ENCODE measurements at regions not wholly inside any gene's neighbourhood (a gene's known extent, or its start where the extent isn't known, plus 50 kb on each side); places are given as distances from the start of the nearest gene placed in this dataset.

DNA sequence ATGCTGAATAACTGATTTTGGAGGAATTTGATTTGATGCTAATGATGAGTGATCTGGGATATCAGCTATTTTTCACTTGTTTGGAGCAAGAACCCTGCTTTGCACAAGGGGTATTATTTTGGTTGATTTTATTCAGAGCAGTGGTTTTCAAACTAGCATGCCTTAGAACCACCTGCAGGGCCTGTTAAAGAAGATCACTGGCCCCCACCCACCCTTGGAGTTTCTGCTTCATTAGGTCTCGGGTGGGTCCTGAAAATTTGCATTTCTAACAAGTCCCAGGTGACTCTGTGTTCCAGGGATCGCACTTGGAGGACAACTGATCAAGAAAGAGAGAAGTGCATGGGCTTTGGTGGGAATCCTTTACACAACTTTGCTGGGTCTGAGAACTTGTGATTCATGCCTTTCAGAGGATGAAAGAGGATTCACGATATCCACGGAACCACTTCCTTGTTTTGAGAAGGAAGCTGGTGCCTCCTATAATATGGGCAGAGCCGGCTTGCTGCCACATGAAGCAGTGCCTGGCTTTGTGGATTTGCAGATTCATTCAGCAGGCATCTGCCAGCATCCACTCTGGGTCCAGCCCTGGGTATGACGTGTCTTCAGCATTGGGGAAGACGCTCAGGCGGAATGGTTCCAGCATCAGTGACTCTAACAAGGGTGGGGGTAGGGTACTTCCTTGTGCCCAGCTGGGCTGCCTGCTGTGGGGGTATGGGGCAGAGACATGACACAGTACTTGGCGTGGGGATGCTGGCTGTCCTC is 106.6 kb upstream of the PITX1 start:
- TF ChIP-seq, protein P1, sequence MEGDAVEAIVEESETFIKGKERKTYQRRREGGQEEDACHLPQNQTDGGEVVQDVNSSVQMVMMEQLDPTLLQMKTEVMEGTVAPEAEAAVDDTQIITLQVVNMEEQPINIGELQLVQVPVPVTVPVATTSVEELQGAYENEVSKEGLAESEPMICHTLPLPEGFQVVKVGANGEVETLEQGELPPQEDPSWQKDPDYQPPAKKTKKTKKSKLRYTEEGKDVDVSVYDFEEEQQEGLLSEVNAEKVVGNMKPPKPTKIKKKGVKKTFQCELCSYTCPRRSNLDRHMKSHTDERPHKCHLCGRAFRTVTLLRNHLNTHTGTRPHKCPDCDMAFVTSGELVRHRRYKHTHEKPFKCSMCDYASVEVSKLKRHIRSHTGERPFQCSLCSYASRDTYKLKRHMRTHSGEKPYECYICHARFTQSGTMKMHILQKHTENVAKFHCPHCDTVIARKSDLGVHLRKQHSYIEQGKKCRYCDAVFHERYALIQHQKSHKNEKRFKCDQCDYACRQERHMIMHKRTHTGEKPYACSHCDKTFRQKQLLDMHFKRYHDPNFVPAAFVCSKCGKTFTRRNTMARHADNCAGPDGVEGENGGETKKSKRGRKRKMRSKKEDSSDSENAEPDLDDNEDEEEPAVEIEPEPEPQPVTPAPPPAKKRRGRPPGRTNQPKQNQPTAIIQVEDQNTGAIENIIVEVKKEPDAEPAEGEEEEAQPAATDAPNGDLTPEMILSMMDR (conservative IDR thresholded peaks at IDR 0.05; ENCODE audit: low read depth, low read length), result no peak
- Histone ChIP-seq H3K4me1 (ENCODE audit: low read depth, poor library complexity, severe bottlenecking) (no peaks in the 10 kb centered on the region), H2AFZ (ENCODE audit: low read depth) (no peak overlapping the region)

DNA sequence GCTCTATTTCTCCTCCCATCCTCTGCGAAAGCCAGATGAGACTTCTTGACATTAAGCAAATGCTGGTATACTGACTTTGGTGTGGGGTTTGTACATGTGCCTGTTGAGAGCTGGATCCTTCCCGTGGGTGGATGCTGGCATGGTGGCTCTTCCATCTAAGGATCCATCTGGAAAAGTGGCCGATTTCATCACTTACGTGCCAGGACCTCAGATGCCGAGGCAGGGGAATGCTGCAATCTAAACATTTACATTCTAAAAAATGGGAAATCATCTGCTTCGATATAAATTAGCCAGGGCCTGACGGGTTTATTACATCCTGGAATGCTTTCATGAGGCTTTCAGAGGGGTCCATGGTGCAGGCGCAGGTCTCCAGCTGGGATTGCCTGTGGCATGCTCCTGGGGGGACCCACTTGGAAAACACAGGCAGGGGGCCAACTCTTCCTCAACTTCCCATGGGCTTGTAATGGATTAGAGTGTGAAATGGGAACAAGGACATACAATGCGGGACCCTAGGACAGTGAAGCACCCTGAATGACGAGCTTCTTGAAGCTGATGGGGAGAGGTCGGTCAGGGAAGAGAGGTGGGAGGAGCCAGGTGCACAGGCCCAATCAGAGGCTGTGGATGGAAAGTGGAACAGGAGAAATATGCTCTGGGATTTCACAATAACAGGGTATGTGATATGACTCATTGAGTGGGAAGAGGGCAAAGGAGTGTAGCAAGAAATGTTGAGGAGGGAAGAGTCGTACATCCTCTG is 105.5 kb upstream of the PITX1 start:
- no peaks in the 10 kb centered on the region for H3K27me3 ChIP-seq (ENCODE audit: insufficient read depth, low read depth)
- H3K36me3 ChIP-seq (ENCODE audit: insufficient read depth), result no peaks in the 10 kb centered on the region
- no peak overlapping the region for H2AFZ ChIP-seq (ENCODE audit: low read depth)
- no peaks in the 10 kb centered on the region for H3K4me1 ChIP-seq (ENCODE audit: low read depth, poor library complexity, severe bottlenecking)
- no peak overlapping the region for H3K27ac ChIP-seq
- H3K4me3 ChIP-seq (IDR thresholded peaks at IDR 0.05; ENCODE audit: insufficient read depth, low read depth, low read length), result no peak overlapping the region
- no peaks in the 10 kb centered on the region for H3K79me2 ChIP-seq (ENCODE audit: insufficient read depth, low read depth)
- TF ChIP-seq, protein P1 (conservative IDR thresholded peaks at IDR 0.05; ENCODE audit: low read depth, low read length), result no peak
- H3K9ac ChIP-seq, result no peak overlapping the region
- no peaks in the 10 kb centered on the region for H4K20me1 ChIP-seq (ENCODE audit: insufficient read depth)
- no peak overlapping the region for H3K4me2 ChIP-seq

More for the DNA sequence above, 106.6 kb upstream of the PITX1 start:
- Histone ChIP-seq H3K9ac (no peak overlapping the region), H4K20me1 (ENCODE audit: insufficient read depth) (no peaks in the 10 kb centered on the region), H3K27me3 (ENCODE audit: insufficient read depth, low read depth) (no peaks in the 10 kb centered on the region), H3K79me2 (ENCODE audit: insufficient read depth, low read depth) (no peaks in the 10 kb centered on the region), H3K36me3 (ENCODE audit: insufficient read depth) (no peaks in the 10 kb centered on the region), H3K27ac (no peak overlapping the region), H3K4me3 (IDR thresholded peaks at IDR 0.05; ENCODE audit: insufficient read depth, low read depth, low read length) (no peak overlapping the region), H3K4me2 (no peak overlapping the region)

DNA sequence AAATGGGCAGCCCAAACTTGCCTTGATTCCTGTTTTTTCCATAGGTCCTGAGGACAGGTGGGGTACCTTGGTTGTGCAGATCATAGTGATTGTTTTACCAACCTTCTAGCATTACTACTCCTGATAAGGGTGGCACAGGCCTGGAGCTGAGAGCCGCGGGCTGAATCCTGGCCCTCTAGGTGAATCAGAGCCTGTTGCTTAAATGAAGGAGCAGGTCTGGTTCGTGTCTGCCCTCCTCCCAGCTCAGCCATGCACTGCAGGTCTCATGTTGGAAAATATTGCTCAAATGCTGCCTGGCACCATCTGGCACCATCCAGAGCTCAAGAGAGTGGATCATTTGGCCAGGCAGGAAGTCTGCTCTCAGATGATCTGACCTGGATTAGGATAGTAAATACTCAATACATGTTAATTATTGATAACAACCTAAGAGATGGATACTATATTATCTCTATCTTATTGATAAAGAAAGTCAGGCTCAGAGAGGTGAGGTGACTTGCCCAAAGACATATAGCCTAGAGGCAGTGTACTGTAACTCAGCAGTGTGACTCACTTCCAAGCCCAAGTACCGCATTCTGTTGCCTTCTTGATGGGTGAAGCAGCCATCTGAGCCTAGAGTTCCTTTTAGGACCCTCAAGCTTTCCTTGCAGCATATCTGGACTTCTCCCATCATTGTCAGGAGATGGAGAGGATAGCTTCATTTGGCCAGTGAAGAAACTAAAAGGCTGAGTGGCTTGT is 104.3 kb upstream of the PITX1 start:
- H3K9ac ChIP-seq, result no peak overlapping the region
- no peak overlapping the region for H3K27ac ChIP-seq
- no peaks in the 10 kb centered on the region for H3K79me2 ChIP-seq (ENCODE audit: insufficient read depth, low read depth)
- no peak overlapping the region for H3K4me2 ChIP-seq
- no peaks in the 10 kb centered on the region for H3K36me3 ChIP-seq (ENCODE audit: insufficient read depth)
- TF ChIP-seq, protein P1 (conservative IDR thresholded peaks at IDR 0.05; ENCODE audit: low read depth, low read length), result no peak
- no peaks in the 10 kb centered on the region for H3K4me1 ChIP-seq (ENCODE audit: low read depth, poor library complexity, severe bottlenecking)
- no peak overlapping the region for H2AFZ ChIP-seq (ENCODE audit: low read depth)
- no peak overlapping the region for H3K4me3 ChIP-seq (IDR thresholded peaks at IDR 0.05; ENCODE audit: insufficient read depth, low read depth, low read length)
- no peaks in the 10 kb centered on the region for H4K20me1 ChIP-seq (ENCODE audit: insufficient read depth)
- H3K27me3 ChIP-seq (ENCODE audit: insufficient read depth, low read depth), result no peaks in the 10 kb centered on the region

DNA sequence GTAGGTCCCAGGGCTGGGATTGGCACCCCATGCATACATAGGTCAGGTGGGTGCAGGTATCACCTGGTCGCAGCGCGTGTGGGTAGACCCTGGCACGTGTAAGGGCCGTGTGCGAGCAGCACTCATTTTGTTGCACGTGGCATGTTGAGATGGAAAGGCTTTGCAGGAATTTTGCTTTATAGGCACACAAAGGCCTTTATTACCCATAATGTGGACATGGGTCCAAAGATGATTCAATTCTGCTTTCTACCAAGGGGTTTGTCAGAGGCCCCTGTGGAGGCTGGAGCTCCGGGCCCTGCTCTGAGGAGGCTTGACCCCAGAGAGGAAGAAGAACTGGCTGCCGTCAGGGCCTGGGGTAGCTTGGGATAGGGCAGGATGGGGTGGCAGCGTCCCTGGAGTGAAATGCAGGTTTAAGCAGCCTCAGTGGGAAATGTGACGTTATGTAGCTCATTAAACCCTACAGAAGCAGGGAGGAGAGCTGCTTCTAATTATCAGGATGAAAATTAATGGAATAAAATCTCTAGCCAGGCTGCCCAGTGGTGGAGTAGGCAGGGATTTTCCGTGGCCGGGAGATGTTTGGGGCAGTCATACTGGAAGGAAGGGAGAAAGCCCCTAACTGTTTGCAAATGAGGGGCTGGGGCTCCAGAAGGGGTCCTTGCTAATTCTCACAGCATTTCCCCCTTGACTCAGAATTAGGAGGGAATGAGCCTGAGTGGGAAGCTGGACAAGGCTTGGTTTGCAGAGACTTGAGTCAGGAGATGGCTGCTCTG is 103.3 kb upstream of the PITX1 start:
- no peak overlapping the region for H2AFZ ChIP-seq (ENCODE audit: low read depth)
- H3K4me2 ChIP-seq, result no peak overlapping the region
- no peaks in the 10 kb centered on the region for H3K36me3 ChIP-seq (ENCODE audit: insufficient read depth)
- no peaks in the 10 kb centered on the region for H3K27me3 ChIP-seq (ENCODE audit: insufficient read depth, low read depth)
- H4K20me1 ChIP-seq (ENCODE audit: insufficient read depth), result no peaks in the 10 kb centered on the region
- TF ChIP-seq, protein P1 (conservative IDR thresholded peaks at IDR 0.05; ENCODE audit: low read depth, low read length), result no peak
- no peak overlapping the region for H3K27ac ChIP-seq
- H3K79me2 ChIP-seq (ENCODE audit: insufficient read depth, low read depth), result no peaks in the 10 kb centered on the region
- no peak overlapping the region for H3K4me3 ChIP-seq (IDR thresholded peaks at IDR 0.05; ENCODE audit: insufficient read depth, low read depth, low read length)
- no peaks in the 10 kb centered on the region for H3K4me1 ChIP-seq (ENCODE audit: low read depth, poor library complexity, severe bottlenecking)
- no peak overlapping the region for H3K9ac ChIP-seq
